OCI-LY7 (cell line): ENCODE measurements at regions not wholly inside any gene's neighbourhood (a gene's known extent, or its start where the extent isn't known, plus 50 kb on each side); places are given as distances from the start of the nearest gene placed in this dataset.

Experiments used
- EZH2phosphoT487 ChIP-seq: fragments of 200-600 bp; sonication (generic); IDR thresholded peaks from 2 replicates; pipeline ENCODE4 v1.6.1; 2018; ENCODE audit warnings: low read depth, borderline replicate concordance, mild to moderate bottlenecking, mixed run types, antibody characterized with exemption, low read length, moderate library complexity, mixed read lengths
- TF ChIP-seq, protein P1 (sequence below): fragments of 200-600 bp; sonication (generic); conservative IDR thresholded peaks from 2 replicates; pipeline ENCODE4 v1.5.1; 2014; ENCODE audit warnings: mild to moderate bottlenecking, antibody characterized with exemption, low read length, moderate library complexity, mixed read lengths

DNA sequence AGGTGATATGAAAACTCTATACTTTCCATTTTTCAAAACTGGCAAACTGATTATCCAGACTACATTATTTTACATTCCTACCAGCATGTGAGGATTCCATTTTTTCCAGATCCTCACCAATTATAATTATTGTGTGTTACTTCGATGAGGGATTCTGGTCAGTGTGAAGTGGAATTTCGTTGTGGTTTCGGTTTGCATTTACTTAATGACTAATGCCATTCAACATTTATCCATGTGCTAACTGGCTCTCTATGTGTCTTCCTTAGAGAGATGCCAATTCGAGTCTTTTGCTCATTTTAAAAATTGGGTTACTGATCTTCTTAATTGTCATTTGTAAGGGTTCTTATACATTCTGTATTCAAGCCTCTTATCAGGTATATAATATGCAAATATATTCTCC, 1551.3 kb upstream of the MIR17HG start:
- TF ChIP-seq, protein P1, sequence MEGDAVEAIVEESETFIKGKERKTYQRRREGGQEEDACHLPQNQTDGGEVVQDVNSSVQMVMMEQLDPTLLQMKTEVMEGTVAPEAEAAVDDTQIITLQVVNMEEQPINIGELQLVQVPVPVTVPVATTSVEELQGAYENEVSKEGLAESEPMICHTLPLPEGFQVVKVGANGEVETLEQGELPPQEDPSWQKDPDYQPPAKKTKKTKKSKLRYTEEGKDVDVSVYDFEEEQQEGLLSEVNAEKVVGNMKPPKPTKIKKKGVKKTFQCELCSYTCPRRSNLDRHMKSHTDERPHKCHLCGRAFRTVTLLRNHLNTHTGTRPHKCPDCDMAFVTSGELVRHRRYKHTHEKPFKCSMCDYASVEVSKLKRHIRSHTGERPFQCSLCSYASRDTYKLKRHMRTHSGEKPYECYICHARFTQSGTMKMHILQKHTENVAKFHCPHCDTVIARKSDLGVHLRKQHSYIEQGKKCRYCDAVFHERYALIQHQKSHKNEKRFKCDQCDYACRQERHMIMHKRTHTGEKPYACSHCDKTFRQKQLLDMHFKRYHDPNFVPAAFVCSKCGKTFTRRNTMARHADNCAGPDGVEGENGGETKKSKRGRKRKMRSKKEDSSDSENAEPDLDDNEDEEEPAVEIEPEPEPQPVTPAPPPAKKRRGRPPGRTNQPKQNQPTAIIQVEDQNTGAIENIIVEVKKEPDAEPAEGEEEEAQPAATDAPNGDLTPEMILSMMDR = no peak
- no peak for TF ChIP-seq EZH2phosphoT487
